Left ventricle myocardium superior (tissue), 1 donor: ENCODE measurements at regions not wholly inside any gene's neighbourhood (a gene's known extent, or its start where the extent isn't known, plus 50 kb on each side); places are given as distances from the start of the nearest gene placed in this dataset.

ENCODE experiments used
- ATAC-seq: fragments of 200-7000 bp; cut with Tn5 transposase; one replicate; pipeline ENCODE4 v1.9.1; 2020; ENCODE audit warnings: mild to moderate bottlenecking, moderate library complexity
- DNase-seq: peaks from one replicate; pipeline ENCODE4 v3.0.0-alpha.2; 2020
- intact Hi-C: fragments of 100-400 bp; cut with micrococcal nuclease; formaldehyde crosslinking; loops from one replicate; pipeline ENCODE4 v1.11.0; 2022
- donor health status: DM: no; HTN: yes; CAD: no; lungs with severe emphysema.

GRCh38 chr2:234841321-234842015 is 110.3 kb upstream of the SH3BP4 start:
- intact Hi-C loops = no loop called here
- DNase-seq (no peak), ATAC-seq (no peak)

- DNase-seq = no peak
- intact Hi-C loops = no loop called here
Observed at GRCh38 chr2:234840336-234840735, 111.5 kb upstream of the SH3BP4 start.

GRCh38 chr2:234839285-234839684 is 112.5 kb upstream of the SH3BP4 start:
- ATAC-seq = no peak
- intact Hi-C loops = no loop called here
- DNase-seq = no peak

More at GRCh38 chr2:234840336-234840735, 111.5 kb upstream of the SH3BP4 start:
- ATAC-seq = peak; percentile 90

- DNase-seq (no peak), ATAC-seq (no peak)
- intact Hi-C loops = no loop called here
Observed at GRCh38 chr2:234836271-234836670, 115.5 kb upstream of the SH3BP4 start.

GRCh38 chr2:234835738-234836137 is 116.1 kb upstream of the SH3BP4 start:
- intact Hi-C loops = no loop called here
- ATAC-seq (no peak), DNase-seq (no peak)

- DNase-seq (peak; percentile 33), ATAC-seq (peak; percentile 96)
- intact Hi-C loops = no loop called here
Observed at GRCh38 chr2:234834228-234834923, 117.4 kb upstream of the SH3BP4 start.

- intact Hi-C loops = no loop called here
- no peak for DNase-seq
- ATAC-seq = no peak
Observed at GRCh38 chr2:234830853-234831252, 121.0 kb upstream of the SH3BP4 start.

- intact Hi-C loops = no loop called here
- no peak for DNase-seq
- no peak for ATAC-seq
Observed at GRCh38 chr2:234829074-234829455, 122.8 kb upstream of the SH3BP4 start.

GRCh38 chr2:234828382-234829073 is 123.3 kb upstream of the SH3BP4 start:
- DNase-seq (no peak), ATAC-seq (no peak)
- intact Hi-C loops = no loop called here

GRCh38 chr2:234827096-234827860 is 124.5 kb upstream of the SH3BP4 start:
- intact Hi-C loops = no loop called here
- DNase-seq = no peak
- no peak for ATAC-seq

GRCh38 chr2:234826681-234827080 is 125.1 kb upstream of the SH3BP4 start:
- no peak for DNase-seq
- no peak for ATAC-seq
- intact Hi-C loops = no loop called here

- intact Hi-C loops = no loop called here
- DNase-seq (no peak), ATAC-seq (no peak)
Observed at GRCh38 chr2:234825616-234826015, 126.2 kb upstream of the SH3BP4 start.

GRCh38 chr2:234823877-234824376 is 127.9 kb upstream of the SH3BP4 start:
- peak; percentile 91 for ATAC-seq
- intact Hi-C loops = no loop called here
- no peak for DNase-seq

GRCh38 chr2:234823196-234823876 is 128.5 kb upstream of the SH3BP4 start:
- DNase-seq (peak; percentile 44), ATAC-seq (peak; percentile 87)
- intact Hi-C loops = no loop called here

- ATAC-seq = no peak
- no peak for DNase-seq
- intact Hi-C loops = no loop called here
Observed at GRCh38 chr2:234821946-234822475, 129.8 kb upstream of the SH3BP4 start.

GRCh38 chr2:234818937-234819336 is 132.9 kb upstream of the SH3BP4 start:
- intact Hi-C loops = no loop called here
- ATAC-seq (no peak), DNase-seq (no peak)

- intact Hi-C loops = no loop called here
- no peak for ATAC-seq
Observed at GRCh38 chr2:234816491-234816890, 135.3 kb upstream of the SH3BP4 start.

GRCh38 chr2:234816056-234816455 is 135.8 kb upstream of the SH3BP4 start:
- peak; percentile 55 for ATAC-seq
- intact Hi-C loops = no loop called here
- no peak for DNase-seq

More at GRCh38 chr2:234816491-234816890, 135.3 kb upstream of the SH3BP4 start:
- DNase-seq = no peak

GRCh38 chr2:234814374-234814773 is 137.4 kb upstream of the SH3BP4 start:
- no peak for DNase-seq
- intact Hi-C loops = no loop called here
- ATAC-seq = no peak
